22Rv1 (cell line): ENCODE measurements at regions not wholly inside any gene's neighbourhood (a gene's known extent, or its start where the extent isn't known, plus 50 kb on each side); places are given as distances from the start of the nearest gene placed in this dataset.
"Not testable (repeated sequence)": the region's sequence is repeated elsewhere in the genome, so short reads cannot be mapped to it uniquely, and the experiment has no call there.

Experiments used
- H3K27ac ChIP-seq: fragments of 450-650 bp; 2 replicates; pipeline ENCODE4 v1.5.1; 2017
- ZFX ChIP-seq: fragments of 450-650 bp; IDR thresholded peaks from 2 replicates; pipeline ENCODE4 v1.6.1; 2017; ENCODE audit warnings: antibody characterized with exemption, borderline replicate concordance
- TF ChIP-seq, protein P1 (sequence below): fragments of 450-650 bp; IDR thresholded peaks from 2 replicates; pipeline ENCODE4 v1.5.1; 2017; ENCODE audit warnings: mild to moderate bottlenecking

DNA sequence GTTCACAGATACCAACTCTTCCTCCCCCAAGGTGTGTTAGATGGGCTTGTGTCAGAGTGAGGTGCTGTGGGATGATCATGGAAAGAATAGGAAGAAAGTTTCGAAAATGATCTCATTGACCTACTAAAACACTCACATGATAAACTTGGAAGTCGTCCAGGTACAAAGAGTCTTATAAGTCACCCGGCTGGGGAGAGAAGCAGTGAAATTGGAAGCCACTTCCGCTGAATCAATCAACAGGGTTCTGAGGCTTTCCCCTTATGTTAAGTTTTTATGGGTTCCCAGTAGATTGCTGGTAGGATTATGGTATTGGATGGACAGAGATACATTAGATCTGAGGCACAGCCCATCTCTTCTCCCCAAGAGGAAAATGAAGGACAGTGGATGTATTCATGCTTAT lies 218.8 kb upstream of the MSX2 start:
- no peak overlapping the region for H3K27ac ChIP-seq
- TF ChIP-seq, protein P1, sequence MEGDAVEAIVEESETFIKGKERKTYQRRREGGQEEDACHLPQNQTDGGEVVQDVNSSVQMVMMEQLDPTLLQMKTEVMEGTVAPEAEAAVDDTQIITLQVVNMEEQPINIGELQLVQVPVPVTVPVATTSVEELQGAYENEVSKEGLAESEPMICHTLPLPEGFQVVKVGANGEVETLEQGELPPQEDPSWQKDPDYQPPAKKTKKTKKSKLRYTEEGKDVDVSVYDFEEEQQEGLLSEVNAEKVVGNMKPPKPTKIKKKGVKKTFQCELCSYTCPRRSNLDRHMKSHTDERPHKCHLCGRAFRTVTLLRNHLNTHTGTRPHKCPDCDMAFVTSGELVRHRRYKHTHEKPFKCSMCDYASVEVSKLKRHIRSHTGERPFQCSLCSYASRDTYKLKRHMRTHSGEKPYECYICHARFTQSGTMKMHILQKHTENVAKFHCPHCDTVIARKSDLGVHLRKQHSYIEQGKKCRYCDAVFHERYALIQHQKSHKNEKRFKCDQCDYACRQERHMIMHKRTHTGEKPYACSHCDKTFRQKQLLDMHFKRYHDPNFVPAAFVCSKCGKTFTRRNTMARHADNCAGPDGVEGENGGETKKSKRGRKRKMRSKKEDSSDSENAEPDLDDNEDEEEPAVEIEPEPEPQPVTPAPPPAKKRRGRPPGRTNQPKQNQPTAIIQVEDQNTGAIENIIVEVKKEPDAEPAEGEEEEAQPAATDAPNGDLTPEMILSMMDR = no peak
- no peak for TF ChIP-seq ZFX

- H3K27ac ChIP-seq = not testable (repeated sequence)
These were observed 213.5 kb upstream of the MSX2 start for GRCh38 chr5:174510782-174511453.

- H3K27ac ChIP-seq = no peak overlapping the region
- TF ChIP-seq, protein P1 = no peak
- no peak for TF ChIP-seq ZFX
These were observed 212.6 kb upstream of the MSX2 start for GRCh38 chr5:174511714-174512253.

DNA sequence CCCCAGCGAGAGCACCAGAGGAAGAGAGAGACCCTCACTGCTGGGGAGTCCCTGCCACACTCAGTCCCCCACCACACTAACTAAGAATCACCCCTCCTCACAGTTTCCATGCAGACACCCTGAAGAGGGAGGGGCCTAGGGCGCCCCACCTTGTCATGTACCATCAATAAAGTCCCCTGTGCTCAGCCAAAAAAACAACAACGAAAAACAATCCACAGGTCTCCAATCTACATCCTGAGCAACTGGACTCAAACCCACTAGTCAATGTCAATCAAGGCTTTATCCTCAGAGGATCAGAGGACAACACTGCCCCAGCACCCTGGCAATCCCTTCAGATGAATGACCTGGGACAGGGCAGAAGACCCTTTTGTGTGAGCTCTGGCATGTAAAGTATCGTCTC lies 210.1 kb upstream of the MSX2 start:
- TF ChIP-seq, protein P1 = no peak
- no peak for TF ChIP-seq ZFX
- no peak overlapping the region for H3K27ac ChIP-seq

GRCh38 chr5:174514983-174515394 lies 209.4 kb upstream of the MSX2 start:
- H3K27ac ChIP-seq = no peak overlapping the region
- no peak for TF ChIP-seq ZFX
- TF ChIP-seq, protein P1 = no peak

DNA sequence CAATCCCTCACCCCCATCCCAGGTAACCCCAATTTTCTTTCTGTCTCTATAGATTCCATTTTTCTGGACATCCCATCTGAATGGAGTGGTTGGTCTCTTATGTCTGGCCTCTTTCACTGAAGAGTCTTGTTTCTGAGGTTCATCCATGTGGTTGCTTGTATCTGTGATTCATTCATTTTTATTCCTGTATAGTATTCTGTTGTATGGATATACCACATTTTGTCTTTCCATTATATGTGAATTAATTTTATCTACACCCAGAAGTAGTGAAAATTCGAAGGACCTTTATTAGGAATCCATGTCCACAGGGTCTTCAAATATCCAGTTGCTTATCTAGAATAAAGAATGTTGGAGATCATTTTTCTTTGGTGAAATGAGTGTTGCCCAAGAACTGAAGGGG lies 207.6 kb upstream of the MSX2 start:
- TF ChIP-seq ZFX = no peak
- TF ChIP-seq, protein P1 = no peak
- H3K27ac ChIP-seq = no peak overlapping the region

GRCh38 chr5:174518512-174518911 lies 205.9 kb upstream of the MSX2 start:
- no peak for TF ChIP-seq ZFX
- no peak overlapping the region for H3K27ac ChIP-seq

GRCh38 chr5:174520420-174521396 lies 203.7 kb upstream of the MSX2 start:
- H3K27ac ChIP-seq = no peak overlapping the region
- no peak for TF ChIP-seq ZFX
- TF ChIP-seq, protein P1 = no peak
